Left forelimb (tissue), 1 donor: ENCODE measurements at regions not wholly inside any gene's neighbourhood (a gene's known extent, or its start where the extent isn't known, plus 50 kb on each side); places are given as distances from the start of the nearest gene placed in this dataset.
"Not testable (repeated sequence)": the region's sequence is repeated elsewhere in the genome, so short reads cannot be mapped to it uniquely, and the experiment has no call there.

Source experiments
- DNase-seq: peaks from one replicate; pipeline ENCODE4 v3.0.0-alpha.2; 2018; ENCODE audit warnings: low spot score

DNA sequence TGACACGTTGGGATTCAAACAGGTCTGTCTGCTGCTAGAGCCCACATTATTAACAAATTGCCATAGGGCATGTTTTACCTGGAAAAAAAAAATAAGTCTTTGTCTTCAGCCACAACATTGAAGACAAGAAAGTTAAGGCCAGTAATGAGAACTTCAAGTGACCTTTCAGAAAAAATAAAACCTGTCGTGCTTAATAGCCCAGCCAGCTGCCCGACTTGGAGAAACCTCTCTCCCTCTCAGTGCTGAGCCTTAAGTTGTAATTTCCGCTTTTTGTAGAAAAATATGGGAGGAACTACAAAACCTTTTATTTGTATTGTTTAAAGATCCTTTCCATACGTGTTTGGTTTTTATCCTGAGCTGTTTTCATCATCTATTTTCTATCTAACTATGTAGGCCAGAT, 454.3 kb upstream of the SLITRK6 start:
- not testable (repeated sequence) for DNase-seq

DNA sequence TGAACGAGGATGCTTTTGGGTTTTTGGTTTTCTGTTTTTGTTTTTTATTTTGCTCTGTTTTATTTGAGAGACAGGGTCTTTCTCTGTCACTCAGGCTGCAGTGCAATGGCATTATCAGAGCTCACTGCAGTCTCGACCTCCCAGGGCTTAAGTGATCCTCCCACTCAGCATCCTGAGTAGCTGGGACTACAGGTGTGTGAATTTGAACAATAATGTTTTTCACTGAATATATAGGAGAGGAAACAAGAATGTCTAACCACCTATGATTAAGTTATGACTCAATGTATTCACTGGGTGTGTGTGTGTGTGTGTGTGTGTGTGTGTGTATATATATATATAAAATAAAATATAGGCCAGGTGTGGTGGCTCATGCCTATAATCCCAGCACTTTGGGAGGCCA, 456.6 kb upstream of the SLITRK6 start:
- DNase-seq: not testable (repeated sequence)

DNA sequence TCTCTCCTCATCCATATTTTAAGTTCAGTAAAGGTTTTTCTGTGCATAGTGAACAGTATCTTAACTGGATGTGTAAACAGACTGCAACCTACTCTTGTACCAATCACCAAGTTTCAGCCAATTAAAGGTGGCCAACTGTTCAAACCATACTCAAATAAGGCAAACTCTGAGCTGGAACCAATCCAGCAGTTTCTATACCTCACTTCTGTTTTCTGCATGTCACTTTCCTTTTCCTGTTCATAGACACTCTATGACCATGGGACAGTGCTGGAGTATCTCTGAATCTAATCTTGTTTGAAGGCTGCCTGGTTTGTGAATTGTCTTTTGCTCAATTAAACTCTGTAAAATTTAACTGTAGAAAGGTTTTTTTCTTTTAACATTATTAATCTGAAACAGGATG, 470.3 kb upstream of the SLITRK6 start:
- no peak for DNase-seq

DNA sequence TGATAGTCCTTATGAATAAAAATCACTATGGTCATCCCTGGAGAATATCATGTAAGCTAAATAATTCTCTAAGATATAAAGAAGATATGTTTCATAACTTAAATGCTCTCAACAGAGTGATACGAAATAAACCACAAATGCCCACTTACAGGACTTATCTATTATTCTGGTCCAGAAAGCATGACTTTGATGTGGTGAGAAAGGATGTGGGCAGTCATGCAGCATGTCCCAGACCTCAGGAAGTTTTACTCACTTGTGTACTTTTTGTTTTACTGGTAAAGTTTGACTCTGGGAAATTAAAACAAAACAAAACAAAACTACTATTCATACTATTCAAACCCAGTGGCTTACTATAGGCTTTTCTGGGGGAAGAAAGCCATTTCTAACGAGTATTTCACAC, 483.2 kb upstream of the SLITRK6 start:
- DNase-seq: no peak

DNA sequence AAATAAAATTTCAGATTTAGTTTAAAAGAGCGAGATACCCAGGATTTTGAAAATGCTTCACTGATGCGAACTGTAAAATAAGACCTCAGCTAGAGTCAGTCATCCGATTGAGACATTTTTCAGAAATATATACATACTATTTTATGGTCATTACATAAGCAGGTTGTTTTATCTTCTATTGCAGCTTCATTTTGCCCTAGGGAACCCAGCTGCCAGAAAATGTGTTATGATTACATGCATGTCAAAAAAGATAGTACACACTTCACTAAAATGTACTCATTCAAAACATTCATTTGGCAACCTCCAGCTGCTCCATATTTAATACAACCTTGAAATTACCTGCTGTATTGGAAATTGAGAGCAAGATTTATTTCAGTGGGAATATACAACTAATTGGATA, 483.8 kb upstream of the SLITRK6 start:
- DNase-seq: no peak

DNA sequence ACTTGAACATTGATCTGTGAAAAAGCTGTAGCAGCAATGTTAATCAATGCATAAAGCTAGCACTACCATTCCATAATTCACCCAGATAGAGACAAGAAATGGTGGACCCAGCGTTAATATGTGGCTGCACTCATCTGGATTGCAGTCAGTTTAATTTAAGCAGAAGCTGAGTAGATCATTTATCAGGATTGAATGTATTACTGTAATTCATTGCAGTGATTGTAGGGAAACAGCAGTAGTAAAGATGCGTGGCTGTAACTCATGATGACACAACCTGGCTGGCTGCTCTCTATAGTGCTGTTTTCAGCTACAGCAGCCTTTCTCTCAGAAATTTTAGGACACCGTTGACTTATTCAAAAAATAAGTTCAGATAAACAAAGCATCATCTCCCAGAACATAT, 499.5 kb upstream of the SLITRK6 start:
- DNase-seq: no peak

DNA sequence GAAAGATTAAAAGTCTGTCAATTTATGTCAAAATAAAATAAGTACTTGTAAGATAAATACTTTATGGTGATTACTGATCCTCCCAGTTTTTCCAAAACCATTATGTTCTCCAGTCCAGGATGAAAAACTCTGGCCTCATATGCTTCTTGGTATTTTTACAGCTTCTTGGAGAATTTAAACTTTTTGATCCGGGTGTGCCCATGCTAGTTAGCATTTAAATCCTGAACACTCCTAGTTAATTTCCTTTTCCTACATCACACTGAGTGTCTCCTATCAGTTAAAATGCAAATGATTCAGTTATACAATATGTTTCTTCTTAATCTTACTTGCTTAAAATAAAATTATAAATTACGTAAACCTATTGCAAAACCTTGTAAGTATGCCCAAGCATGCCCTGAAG, 499.9 kb upstream of the SLITRK6 start:
- DNase-seq: no peak

DNA sequence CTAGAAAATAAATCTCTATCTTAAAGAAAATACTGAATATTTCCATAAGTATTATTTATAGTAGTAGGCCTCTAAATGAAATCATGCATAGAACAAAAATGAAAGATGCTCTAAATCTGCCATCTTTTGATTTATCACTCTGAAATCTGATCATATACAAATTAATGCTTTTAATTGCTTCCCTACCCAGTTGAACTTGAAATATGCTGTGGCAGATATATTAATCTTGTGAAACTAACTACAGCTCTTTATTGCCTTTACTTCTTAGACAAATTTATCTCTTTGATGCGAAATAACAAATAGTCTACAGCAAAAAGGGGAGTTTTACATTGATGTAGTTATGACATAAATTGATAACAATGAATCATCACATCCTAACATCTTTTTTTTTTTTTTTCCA, 510.7 kb upstream of the SLITRK6 start:
- no peak for DNase-seq

DNA sequence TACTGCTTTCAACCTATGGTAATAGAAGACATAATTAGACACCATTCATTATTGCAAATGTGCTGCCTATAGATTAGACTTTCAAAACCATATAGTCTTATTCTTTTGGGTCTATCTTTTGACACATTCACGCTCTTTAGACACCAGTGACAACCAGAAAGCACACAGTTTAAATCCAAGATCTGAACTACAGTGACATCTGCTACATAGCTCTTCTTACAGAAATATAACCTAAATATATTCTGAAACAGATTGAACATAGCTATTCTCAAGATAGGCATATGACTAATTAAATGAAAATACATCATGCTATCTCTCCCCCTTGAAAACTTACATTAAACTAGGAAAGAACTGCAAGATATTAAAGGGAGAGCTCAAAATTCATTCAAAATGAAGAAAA, 514.2 kb upstream of the SLITRK6 start:
- DNase-seq: no peak

DNA sequence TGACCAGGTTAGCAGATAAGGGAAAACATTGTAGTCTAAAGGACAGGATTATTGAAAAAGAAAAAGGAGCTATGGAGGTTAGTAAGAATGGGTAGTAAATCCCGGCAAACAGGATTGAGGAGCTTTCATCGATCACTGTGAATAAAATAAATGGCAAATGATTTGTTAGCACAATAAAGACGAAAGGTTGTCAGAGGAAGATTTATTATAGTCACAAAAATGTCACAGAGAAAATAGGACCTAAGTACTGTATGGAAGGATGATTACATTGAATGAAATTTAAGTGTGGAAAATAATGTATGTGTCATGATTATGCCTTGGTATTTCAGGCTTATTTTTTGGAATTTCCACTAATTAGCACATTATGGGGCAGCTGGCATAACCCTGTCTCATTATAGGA, 519.2 kb upstream of the SLITRK6 start:
- no peak for DNase-seq

DNA sequence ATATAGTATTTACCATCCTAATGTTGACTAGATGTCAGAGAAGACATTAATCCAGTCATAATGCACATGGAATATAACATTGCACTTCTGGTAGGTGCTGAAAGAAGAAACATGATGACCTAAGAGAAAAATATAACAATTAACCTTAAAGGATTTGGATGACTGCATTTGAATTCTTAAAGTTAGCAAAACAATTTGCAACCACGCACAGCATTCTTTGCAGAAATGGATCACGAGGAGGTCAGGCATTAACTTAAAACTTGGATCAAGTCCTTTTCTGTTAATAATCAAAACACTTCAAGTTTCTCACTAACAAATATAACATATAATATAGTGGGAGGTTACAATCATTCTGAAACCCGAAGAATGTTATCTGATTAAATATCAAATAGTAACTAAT, 525.0 kb upstream of the SLITRK6 start:
- no peak for DNase-seq

DNA sequence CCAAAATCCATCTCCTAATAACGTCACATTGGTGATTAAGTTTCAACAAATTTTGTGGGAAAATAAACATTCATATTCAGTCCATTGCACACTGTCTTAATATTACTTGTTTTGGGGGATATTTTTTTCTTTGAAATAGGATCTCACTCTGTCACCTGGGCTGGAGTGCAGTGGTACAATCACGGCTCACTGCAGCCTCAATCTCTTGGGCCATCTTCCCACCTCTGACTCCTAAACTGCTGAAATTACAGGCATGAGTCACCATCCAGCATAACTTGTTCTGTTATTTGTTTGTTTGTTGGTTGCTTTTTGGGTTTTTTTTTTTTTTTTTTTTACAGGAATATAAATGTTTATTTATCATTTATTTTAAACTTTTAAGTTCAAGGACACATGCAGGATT, 556.1 kb upstream of the SLITRK6 start:
- no peak for DNase-seq

DNA sequence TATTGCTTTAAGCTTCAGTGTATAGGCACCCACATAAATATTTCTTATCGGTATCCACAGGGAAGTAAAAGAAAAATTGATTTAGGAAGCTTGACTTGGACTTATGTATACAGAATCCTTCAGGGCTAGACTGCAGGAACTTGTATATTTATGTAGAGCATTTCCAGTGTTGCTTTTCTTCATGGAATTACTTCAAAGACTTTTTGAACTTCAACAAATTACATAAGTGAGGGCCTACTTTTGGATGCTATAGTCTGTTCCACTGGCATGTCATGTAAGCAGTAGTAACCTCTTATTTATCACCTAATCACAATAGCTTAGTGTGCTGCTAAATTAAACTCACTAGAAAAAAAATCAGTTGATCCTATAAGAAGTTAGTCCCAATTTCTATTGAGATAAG, 557.9 kb upstream of the SLITRK6 start:
- DNase-seq: no peak

DNA sequence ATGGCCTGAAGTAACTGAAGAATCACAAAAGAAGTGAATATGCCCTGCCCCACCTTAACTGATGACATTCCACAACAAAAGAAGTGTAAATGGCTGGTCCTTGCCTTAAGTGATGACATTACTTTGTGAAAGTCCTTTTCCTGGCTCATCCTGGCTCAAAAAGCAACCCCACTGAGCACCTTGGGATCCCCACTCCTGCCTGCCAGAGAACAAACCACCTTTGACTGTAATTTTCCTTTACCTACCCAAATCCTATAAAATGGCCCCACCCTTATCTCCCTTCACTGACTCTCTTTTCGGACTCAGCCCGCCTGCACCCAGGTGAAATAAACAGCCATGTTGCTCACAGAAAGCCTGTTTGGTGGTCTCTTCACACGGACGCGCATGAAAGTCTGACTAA, 564.5 kb upstream of the SLITRK6 start:
- DNase-seq: not testable (repeated sequence)

DNA sequence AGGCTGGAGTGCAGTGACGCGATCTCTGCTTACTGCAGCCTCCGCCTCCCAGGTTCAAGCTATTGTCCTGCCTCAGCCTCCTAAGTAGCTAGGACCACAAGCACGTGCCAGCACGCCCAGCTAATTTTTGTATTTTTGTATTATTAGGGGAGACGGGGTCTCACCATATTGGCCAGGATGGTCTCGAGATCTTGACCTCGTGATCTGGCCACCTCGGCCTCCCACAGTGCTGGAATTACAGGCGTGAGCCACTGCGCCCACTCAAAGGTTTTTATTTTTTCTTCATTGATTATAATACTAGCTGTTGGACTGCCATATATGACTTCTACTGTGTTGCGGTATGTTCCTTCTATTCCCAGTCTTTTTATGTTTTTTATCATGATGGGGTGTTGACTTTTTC, 569.7 kb upstream of the SLITRK6 start:
- DNase-seq: no peak

DNA sequence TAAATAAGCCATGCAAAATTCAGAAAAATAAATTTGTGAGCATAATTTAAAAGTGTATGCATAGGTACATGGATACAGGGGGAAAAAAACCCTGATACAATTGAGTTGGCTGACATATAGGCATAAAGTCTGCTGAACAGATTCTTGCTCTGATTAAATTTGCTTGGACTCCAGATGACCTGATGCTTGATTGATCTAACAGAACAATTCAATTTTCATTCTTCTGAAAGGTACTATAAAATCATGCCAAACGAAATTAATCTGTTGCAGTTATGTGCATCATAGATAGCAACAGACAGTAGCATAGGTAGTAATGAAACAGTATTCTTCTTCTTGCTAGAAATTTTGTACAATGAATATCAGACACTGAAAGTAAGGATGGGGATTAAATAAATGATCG, 578.2 kb upstream of the SLITRK6 start:
- no peak for DNase-seq

DNA sequence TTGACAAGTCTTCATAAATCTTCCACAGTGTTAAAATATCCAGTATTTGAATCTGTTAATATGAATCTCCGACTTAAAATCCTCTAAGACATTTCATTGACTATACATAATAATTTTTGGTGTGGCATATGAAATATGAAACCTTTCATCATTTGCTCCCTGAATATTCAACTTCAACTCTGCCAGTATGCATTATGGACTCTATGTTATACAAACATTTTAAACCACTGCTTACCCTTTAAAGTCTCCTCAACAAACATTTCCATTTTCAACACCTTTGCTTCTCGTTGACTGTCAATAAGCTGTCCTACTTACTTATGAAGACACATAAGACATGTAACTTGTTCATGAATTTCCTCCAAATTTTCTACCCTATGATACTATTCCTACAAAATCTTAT, 579.4 kb upstream of the SLITRK6 start:
- DNase-seq: no peak

DNA sequence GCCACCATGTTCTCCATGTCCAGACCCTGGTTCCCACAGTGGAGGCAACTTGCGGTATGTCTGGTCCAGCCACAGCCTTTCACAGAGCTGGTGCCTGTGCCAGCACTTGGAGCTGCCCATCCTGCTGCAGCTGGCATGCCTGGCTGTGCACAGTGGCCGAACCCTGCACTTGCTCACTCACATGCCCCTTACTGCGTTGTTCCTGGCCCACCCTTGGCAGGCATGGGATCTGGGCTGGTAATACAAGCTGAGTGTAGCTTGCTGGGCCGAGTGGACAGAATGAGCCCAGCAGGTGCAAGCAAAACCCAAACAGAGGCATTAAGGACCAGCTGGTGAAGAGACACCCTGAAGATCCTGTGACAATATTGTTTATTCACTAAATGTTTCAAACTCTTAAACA, 583.9 kb upstream of the SLITRK6 start:
- no peak for DNase-seq

DNA sequence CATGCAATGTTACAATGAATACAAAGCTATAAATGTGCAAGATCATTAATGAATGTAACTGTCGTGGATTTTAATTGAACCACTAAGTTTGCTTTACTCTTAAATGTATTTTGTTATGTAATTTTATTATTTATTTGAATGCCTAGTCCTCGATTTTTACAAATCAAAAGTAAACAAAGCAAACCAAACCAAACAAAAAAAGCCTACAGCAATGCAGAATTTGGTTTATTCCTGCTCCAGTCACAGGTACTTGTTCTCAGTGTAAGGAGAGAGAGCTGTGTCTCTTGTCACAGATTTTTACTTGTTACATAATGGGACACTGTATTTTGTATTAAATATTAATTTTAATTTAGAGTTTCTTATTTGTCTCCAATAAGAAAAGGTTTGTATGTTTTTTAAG, 584.3 kb upstream of the SLITRK6 start:
- no peak for DNase-seq

DNA sequence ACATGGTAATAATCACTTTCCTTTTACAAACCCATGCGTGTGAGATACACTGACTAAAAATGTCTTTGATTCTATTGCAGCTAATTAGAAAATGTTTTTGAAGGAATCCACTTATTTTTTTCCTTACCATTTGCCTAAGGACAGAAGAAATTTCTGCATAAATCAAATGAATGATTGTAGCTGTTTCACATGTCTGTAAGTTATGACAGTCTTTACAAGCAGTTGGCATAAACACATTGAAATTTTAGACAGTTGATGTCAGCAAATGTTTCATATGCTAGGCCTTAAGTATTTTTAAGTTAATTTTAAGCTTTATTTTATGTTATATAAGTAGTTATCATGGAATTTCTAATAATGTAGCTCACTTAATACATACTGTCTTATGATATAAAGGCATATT, 598.4 kb upstream of the SLITRK6 start:
- DNase-seq: no peak

DNA sequence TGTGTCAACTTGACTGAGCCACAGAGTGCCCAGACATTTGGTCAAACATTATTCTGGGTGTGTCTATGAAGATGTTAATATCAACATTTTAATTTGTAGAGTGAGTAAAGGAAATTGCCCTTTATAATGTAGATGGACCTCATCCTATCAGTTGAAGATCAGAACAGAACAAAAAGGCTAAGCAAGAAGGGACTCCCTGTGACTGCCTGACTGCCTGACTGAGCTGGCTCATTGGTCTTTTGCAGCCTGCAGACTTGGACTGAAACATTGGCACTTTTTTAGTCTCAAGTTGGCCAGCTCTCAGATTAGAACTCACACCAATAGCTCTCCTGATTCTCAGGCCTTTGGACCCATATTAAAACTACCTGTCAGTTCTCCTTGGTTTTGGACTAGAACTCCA, 600.4 kb upstream of the SLITRK6 start:
- DNase-seq: no peak

DNA sequence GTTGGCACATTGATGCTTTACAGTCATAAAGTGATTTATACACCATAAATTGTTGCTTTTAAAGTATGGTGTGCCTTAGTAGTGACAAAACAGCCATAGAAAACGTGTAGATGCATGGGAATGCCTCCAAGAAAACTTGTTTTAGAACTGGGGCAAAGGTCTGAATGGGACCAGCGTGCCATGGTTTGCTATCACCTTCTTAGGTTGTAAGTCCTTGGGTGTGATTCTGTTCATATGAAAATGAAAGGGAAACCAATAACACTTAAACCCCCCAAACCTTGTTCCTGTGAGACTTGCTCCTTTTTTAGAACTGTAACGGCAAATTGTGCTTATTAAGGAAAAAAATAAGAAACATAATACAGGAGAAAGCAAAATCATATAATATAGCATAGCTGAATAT, 603.3 kb upstream of the SLITRK6 start:
- DNase-seq: no peak

DNA sequence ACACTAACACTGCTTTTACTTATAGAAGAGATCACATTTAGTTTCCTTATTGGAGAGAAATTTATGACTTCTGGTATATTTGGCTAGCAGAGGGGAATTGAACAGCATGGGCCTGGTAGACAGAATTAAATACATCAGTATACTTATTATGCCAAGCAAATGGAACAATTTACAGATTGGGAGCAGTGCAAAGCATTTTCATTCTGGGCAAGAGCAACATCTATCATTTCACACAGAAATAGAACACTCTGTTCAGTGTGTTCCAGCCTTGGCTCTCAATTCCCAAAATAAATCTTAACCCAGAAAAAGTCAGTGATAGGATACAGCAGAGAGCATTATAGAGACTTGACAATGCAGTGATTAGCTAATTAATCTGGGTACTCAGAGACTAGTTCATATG, 604.0 kb upstream of the SLITRK6 start:
- DNase-seq: no peak

DNA sequence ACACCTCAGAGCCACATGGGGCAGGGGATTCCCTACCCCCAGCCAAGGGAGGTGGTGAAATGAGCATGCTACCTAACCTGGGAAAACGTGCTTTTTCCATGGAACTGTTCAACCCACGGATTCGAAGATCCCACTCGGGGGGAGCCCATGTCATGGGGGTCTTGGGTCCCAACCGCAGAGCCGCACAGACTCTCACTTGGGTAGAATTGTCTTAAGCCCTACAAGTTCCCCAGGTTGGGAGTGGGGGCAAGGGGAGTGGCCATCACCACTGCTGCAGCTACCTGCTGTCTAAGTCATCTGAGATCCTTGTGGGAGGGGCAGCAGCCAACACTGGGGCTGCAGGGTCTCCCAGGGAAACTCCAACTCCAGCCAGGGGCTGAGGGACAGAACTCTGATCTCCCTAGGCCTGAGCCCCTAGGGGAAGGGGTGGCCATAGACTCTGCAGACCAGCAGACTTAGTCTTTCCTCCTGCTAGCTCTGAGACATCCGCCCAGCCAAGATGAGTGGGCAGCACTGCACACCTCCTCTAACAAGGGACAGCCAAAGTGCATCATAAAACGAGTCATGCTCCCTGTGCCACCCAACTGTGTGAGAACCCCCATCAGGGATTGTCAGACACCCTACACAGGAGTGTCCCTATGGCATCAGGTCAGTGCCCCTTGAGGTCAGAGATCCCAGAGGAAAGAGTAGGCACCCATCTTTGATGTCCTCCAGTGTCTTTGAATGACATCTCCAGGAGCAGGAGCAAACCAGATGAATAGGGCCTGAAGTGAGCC, 610.4 kb upstream of the SLITRK6 start:
- no peak for DNase-seq
